Fibroblast of the aortic adventitia (primary cell): ENCODE measurements at regions not wholly inside any gene's neighbourhood (a gene's known extent, or its start where the extent isn't known, plus 50 kb on each side); places are given as distances from the start of the nearest gene placed in this dataset.

Experiments
- DNase-seq: peaks from one replicate; pipeline ENCODE4 v3.0.0-alpha.2; 2010; ENCODE audit warnings: low read depth
- H3K4me3 ChIP-seq: 2 replicates; pipeline ENCODE4 v1.5.1; 2011; ENCODE audit warnings: low read depth, mild to moderate bottlenecking, control low read depth, low read length, moderate library complexity
- TF ChIP-seq, protein P1 (sequence below): IDR thresholded peaks from 2 replicates; pipeline ENCODE4 v1.5.1; 2011; ENCODE audit warnings: mild to moderate bottlenecking, low read length, control low read depth, inconsistent platforms; ENCODE audit not compliant: insufficient read depth

DNA sequence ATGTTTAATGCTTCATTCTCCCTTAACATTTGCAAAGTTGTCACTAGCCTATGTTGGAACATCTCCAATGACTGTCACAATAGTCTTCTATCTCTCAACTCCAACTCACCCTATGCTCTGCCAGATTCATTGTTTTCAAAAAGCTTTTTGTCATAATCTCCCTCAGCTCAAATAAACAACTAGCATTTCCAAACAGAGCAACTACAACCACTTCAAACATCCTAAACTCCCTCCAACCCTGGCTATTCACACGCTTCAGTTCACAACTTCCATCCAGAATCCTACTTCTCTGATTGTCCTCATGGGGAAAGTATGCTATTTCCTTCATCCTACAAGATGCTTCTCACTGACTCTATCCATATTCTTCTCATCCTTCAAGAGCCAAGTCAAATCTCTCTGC lies 139.2 kb upstream of the VRK2 start:
- H3K4me3 ChIP-seq, result no peak overlapping the region
- TF ChIP-seq, protein P1, sequence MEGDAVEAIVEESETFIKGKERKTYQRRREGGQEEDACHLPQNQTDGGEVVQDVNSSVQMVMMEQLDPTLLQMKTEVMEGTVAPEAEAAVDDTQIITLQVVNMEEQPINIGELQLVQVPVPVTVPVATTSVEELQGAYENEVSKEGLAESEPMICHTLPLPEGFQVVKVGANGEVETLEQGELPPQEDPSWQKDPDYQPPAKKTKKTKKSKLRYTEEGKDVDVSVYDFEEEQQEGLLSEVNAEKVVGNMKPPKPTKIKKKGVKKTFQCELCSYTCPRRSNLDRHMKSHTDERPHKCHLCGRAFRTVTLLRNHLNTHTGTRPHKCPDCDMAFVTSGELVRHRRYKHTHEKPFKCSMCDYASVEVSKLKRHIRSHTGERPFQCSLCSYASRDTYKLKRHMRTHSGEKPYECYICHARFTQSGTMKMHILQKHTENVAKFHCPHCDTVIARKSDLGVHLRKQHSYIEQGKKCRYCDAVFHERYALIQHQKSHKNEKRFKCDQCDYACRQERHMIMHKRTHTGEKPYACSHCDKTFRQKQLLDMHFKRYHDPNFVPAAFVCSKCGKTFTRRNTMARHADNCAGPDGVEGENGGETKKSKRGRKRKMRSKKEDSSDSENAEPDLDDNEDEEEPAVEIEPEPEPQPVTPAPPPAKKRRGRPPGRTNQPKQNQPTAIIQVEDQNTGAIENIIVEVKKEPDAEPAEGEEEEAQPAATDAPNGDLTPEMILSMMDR, result no peak
- DNase-seq, result no peak

DNA sequence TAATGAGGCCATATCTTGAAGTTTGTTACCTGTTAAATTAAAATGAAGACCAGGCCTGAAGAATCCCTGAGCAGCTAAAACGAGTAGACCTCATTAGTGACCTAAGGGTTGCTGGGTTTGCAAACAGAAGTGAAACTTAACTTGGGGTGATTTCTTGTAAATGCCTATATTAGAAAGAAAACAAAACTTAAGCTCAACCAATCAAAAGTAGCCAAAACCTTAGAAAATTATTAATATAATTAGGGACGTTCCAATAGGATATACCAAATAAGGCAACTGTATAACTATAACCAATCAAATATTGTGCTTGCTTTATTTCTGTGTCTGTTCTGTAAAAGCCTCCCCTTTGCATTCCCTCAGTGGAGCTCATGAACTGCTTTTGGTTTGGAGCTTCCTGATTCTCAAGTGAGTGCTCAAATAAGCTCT lies 137.9 kb upstream of the VRK2 start:
- no peak overlapping the region for H3K4me3 ChIP-seq
- no peak for DNase-seq
- TF ChIP-seq, protein P1, result no peak

DNA sequence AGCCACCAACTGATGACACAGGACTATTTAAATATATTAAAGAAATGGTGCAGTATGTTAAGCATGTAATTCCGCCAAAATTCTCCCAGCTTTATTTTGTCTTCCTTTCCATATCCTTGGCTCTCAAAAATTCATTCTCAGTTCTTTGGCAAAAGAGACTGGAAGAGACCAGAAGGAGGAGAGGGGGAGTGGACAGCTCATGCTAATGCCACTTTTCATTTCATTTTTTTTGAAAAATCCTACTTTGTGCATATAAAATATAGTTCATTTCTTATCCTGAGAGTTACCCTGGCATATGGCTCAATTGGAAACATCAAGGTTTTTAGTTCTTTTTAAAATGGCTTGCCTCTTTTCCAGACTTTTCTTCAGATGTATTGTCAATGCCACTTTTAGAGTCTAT lies 128.5 kb upstream of the VRK2 start:
- no peak overlapping the region for H3K4me3 ChIP-seq
- DNase-seq, result no peak
- TF ChIP-seq, protein P1, result no peak

- H3K4me3 ChIP-seq, result no peak overlapping the region
- TF ChIP-seq, protein P1, result no peak
- no peak for DNase-seq
These were observed 126.2 kb upstream of the VRK2 start for GRCh38 chr2:57920342-57920939.

DNA sequence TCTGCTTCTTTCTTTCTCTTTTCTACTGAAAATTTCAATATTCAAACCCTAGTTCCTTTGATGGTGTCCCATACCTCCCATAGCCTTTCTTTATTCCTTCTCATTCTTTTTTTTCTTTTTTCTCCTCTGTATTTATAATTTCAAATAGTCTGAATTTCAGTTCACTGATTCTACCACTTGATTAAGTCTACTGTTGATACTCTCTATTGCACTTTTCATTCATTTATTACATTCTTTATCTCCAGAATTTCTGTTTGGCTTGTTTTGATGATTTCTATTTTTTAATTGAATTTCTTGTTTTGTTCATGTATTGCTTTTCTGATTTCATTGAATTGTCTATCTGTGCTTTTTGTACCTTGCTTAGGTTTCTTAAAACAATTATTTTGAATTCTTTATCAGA lies 111.9 kb upstream of the VRK2 start:
- H3K4me3 ChIP-seq, result no peak overlapping the region
- TF ChIP-seq, protein P1, result no peak
- DNase-seq, result no peak

DNA sequence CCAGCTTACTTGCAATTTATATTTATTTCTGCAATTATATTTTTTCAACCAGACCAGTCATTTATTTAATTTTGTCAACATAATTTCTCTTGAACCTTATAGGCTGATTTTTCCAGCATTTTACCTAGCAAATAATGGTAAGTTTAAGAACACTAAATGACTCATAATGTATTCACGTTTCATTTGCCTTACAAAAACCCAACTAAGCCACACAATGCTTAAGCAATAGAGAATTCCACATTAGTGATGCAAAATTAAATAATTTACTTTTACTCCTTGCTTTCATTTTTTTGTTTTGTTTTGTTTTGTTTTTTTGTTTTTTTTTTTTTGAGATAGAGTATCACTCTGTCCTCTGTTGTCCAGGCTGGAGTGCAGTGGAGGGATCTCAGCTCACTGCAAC lies 110.4 kb upstream of the VRK2 start:
- DNase-seq, result no peak
- H3K4me3 ChIP-seq, result no peak overlapping the region
- TF ChIP-seq, protein P1, result no peak

- TF ChIP-seq, protein P1, result no peak
- H3K4me3 ChIP-seq, result no peak overlapping the region
- DNase-seq, result no peak
These were observed 109.2 kb upstream of the VRK2 start for GRCh38 chr2:57937456-57937855.
